ENCODE measurements at regions not wholly inside any gene's neighbourhood (a gene's known extent, or its start where the extent isn't known, plus 50 kb on each side); places are given as distances from the start of the nearest gene placed in this dataset.
"Not testable (repeated sequence)": the region's sequence is repeated elsewhere in the genome, so short reads cannot be mapped to it uniquely, and the experiment has no call there.

- DNase-seq (ENCODE audit: low read depth, low spot score), result no peak
- H3K27ac ChIP-seq, result no peak overlapping the region
These were observed 52.6 kb upstream of the ICA1 start for GRCh38 chr7:8314566-8314965.

GRCh38 chr7:8319115-8319514, 57.1 kb upstream of the ICA1 start:
- no peak for DNase-seq (ENCODE audit: low read depth, low spot score)
- H3K27ac ChIP-seq, result no peak overlapping the region

DNA sequence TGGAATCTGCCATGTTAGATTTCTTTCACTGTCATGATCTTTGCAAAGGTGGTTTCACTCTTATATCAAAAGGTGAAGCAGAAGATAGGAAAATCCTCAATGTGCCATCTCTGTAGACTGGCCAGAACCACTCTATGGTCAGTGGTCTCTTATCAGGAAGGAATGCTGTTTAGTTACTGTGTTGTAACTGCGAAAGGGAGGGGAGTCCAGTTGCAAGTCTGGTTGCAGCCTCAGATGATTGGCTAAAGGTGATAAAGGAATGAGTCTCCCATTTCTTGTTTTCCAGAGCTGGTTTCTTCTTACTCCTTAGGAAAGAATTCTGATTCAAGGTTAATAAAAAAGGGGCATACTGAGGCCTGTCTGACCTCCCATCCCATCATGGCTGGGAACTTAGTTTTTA, 58.2 kb upstream of the ICA1 start:
- no peak for DNase-seq (ENCODE audit: low read depth, low spot score)
- no peak overlapping the region for H3K27ac ChIP-seq

DNA sequence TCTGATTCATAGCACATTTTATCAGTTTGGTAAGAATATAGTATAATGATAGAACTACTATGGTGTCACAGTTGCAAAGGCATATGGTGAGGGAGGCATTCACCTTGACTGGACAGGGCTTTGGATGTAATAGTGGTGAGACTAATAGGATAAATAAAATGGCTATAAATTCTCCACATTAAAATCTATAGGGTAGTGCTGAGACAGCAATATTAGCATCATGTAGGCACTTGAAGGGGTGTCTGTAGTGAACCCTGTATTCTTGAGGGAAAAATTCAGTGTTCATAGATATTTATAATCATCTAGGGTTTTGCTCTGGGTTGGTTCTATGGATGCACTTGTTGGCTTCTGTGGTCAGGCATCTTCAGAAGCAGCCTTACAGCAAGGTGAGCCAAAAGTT, 59.3 kb upstream of the ICA1 start:
- DNase-seq (ENCODE audit: low read depth, low spot score), result no peak
- H3K27ac ChIP-seq, result no peak overlapping the region

DNA sequence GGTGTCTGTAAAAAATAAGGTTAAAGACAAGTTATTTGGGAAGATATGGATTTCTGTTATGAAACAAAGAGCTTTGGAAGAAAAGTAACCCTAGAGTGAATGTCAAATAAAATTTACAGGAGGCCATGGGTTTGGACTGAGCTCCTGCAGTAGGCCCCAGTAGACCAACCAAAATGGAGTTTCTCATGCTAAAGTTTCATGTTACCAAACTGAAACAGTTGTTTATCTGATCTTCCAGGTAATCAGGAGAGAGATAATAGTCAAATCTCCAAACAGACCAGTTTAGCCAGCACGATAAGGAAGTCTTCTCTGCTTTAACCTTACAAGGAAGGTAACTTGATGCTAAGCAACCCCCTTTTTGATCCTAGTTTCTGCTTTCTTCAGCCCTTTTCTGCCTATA, 60.7 kb upstream of the ICA1 start:
- DNase-seq (ENCODE audit: low read depth, low spot score), result no peak
- H3K27ac ChIP-seq, result no peak overlapping the region

DNA sequence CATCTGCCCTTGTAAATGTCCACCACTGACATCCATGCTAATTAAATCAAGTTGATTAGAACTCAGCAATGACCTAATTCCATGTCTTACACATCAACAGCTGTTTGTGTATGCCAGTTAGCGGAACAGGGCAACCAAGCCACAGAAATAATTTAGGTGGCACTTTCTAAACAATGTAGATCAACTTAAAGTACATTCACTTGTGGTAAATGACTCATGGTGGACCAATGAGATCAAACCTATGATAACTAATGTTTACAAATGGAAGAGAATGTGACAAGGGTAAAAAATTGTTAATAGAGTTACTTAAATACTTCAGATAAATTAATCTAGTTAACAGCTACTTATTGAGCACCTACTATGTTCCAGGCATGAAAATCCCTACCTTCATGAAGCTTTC, 63.1 kb upstream of the ICA1 start:
- H3K27ac ChIP-seq, result no peak overlapping the region
- DNase-seq (ENCODE audit: low read depth, low spot score), result peak; percentile 16

DNA sequence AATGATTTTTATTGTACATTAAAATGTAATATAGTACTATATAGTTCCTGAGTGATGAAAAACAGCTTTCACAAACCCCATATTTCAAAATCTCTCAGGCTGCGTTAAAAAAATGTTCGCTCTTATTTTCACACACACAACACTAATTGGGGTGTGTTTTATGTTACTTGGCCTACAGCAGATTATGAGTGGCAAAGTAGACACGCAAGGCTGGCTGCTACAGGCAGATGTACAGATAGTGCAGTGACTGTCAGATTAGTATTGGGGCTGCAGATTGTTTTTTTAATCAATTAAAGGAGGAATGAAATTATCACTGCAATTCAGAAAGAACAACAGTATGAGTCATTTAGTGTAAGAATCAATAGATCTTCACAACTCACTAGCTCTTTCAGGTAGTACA, 65.2 kb upstream of the ICA1 start:
- DNase-seq (ENCODE audit: low read depth, low spot score), result no peak
- no peak overlapping the region for H3K27ac ChIP-seq

GRCh38 chr7:8338206-8338605, 76.2 kb upstream of the ICA1 start:
- DNase-seq (ENCODE audit: low read depth, low spot score), result no peak
- H3K27ac ChIP-seq, result no peak overlapping the region

GRCh38 chr7:8343556-8343955, 81.6 kb upstream of the ICA1 start:
- H3K27ac ChIP-seq, result no peak overlapping the region
- no peak for DNase-seq (ENCODE audit: low read depth, low spot score)

- DNase-seq (ENCODE audit: low read depth, low spot score); H3K27ac ChIP-seq: not testable (repeated sequence)
These were observed 85.4 kb upstream of the ICA1 start for GRCh38 chr7:8347395-8347794.

DNA sequence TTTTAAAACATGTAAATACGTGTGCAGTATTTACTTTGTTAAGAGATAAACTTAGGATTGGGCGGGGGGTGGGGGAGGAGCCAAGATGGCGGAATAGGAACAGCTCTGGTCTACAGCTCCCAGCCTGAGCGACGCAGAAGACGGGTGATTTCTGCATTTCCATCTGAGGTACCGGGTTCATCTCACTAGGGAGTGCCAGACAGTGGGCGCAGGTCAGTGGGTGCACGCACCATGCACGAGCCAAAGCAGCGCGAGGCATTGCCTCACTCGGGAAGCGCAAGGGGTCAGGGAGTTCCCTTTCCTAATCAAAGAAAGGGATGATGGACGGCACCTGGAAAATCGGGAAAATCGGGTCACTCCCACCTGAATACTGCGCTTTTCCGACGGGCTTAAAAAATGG, 81.8 kb upstream of the NXPH1 start:
- DNase-seq (ENCODE audit: low read depth, low spot score), result not testable (repeated sequence)

GRCh38 chr7:8353991-8354390, 79.4 kb upstream of the NXPH1 start:
- H3K27ac ChIP-seq, result no peak overlapping the region
- DNase-seq (ENCODE audit: low read depth, low spot score), result no peak

More for the DNA sequence above, 81.8 kb upstream of the NXPH1 start:
- not testable (repeated sequence) for H3K27ac ChIP-seq

- no peak for DNase-seq (ENCODE audit: low read depth, low spot score)
- no peak overlapping the region for H3K27ac ChIP-seq
These were observed 78.9 kb upstream of the NXPH1 start for GRCh38 chr7:8354503-8354902.

GRCh38 chr7:8356071-8356470, 77.3 kb upstream of the NXPH1 start:
- no peak for DNase-seq (ENCODE audit: low read depth, low spot score)
- no peak overlapping the region for H3K27ac ChIP-seq

- H3K27ac ChIP-seq, result no peak overlapping the region
- DNase-seq (ENCODE audit: low read depth, low spot score), result no peak
These were observed 75.9 kb upstream of the NXPH1 start for GRCh38 chr7:8357536-8357935.

DNA sequence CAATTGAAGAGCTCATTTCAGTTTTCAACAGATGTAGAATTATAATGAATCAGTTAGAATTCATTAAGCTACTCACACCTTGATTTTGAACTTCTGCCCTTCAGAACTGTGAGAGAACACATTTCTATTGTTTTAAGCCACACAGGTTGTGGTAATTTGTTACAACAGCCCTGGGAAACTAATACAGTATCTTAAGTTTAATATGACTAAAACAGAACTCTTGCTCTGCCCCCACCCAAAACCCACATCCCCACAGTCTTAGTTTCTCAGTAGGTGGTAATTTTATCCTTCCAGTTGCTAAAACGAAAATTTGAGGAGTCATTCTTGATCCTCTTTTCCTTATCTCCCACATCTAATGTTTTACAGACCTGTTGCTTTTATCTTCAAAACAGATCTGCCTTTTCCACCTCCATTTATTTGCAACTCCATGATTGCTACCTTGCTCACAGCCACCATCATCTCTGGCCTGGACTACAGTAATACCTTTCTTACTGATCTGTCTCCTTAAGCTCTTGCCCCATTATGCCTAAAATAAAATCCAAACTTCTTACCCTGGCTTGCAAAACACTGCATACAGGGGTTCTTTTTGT, 72.8 kb upstream of the NXPH1 start:
- no peak for DNase-seq (ENCODE audit: low read depth, low spot score)
- no peak overlapping the region for H3K27ac ChIP-seq

GRCh38 chr7:8362723-8363369, 70.6 kb upstream of the NXPH1 start:
- no peak for DNase-seq (ENCODE audit: low read depth, low spot score)
- no peak overlapping the region for H3K27ac ChIP-seq

GRCh38 chr7:8363407-8364015, 69.9 kb upstream of the NXPH1 start:
- DNase-seq (ENCODE audit: low read depth, low spot score), result no peak
- no peak overlapping the region for H3K27ac ChIP-seq

DNA sequence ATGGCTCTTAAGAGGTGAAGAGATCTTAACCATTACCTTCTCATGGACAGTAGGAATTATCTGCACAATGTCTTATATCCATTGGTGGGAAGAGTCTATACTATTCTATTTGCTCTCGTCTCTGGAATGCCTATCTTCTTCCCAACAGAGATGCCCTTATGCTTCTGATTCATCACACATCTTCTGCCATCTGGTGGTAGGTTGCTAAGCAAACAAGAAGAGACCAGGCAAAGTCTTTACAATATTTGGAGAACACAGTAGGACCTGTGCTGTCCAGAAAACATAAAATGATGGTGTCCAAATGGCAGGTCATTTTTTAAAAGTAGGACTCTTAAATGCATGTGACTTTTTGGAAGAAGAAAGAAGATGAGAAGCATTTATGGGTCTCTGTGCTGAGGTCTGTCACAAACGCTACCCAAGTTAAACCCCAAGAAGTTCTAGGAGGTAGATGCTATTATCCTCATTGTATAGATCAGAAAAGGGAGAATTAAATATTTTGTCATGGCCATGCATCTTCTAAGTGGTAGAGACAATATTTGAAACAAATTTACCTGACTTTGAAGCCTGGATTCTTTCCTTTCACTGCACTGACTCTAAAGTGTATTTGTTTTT, 67.8 kb upstream of the NXPH1 start:
- H3K27ac ChIP-seq, result no peak overlapping the region
- no peak for DNase-seq (ENCODE audit: low read depth, low spot score)

DNA sequence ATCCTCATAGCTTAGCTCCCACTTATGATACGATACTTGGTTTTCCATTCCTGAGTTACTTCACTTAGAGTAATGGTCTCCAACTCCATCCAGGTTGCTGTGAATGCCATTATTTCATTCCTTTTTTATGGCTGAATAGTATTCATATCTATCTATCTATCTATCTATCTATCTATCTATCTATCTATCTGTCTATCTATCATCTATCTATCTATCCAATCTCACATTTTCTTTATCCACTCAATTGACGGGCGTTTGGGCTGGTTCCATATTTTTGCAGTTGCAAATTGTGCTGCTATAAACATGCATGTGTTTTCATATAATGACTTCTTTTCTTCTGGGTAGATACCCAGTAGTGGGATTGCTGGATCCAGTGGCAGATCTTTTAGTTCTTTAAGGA, 65.4 kb upstream of the NXPH1 start:
- DNase-seq (ENCODE audit: low read depth, low spot score), result not testable (repeated sequence)

GRCh38 chr7:8371742-8372141, 61.7 kb upstream of the NXPH1 start:
- H3K27ac ChIP-seq, result no peak overlapping the region
- no peak for DNase-seq (ENCODE audit: low read depth, low spot score)

More for the DNA sequence above, 65.4 kb upstream of the NXPH1 start:
- not testable (repeated sequence) for H3K27ac ChIP-seq

DNA sequence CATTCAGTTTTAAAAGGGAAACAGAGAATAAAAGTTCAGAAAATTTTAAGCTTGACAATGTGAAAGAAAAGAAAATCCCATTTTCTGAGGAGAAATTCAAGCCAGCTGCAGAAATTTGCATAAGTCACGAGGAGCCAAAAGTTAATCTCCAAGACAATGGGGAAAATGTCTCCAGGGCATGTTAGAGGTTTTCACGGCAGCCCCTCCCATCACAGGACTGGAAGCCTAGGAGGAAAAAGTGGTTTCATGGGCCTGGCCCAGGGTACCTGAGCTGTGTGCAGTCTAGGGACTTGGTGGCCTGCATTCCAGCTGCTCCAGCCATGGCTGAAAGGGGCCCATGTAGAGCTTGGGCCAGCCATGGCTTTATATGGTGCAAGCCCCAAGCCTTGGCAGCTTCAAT, 59.6 kb upstream of the NXPH1 start:
- no peak for DNase-seq (ENCODE audit: low read depth, low spot score)
- no peak overlapping the region for H3K27ac ChIP-seq

All from epithelial cell of prostate (primary cell).